ENCODE measurements at regions not wholly inside any gene's neighbourhood (a gene's known extent, or its start where the extent isn't known, plus 50 kb on each side); places are given as distances from the start of the nearest gene placed in this dataset.

- Histone ChIP-seq H3K9me3 (peaks cover 0 to 6% (median 0%) of the 10 kb centered on the region in 12 donors), H3K27ac (peak overlapping the region in 6 of 12 donors; percentile 26 to 92 (median 30)), H3K4me1 (peaks cover 0 to 34% (median 0%) of the 10 kb centered on the region in 12 donors), H3K4me3 (peak overlapping the region in 4 of 12 donors; percentile 10 to 31 (median 14)), H3K27me3 (no peaks in the 10 kb centered on the region), H3K36me3 (no peaks in the 10 kb centered on the region)
- TF ChIP-seq POLR2A (IDR thresholded peaks at IDR 0.05) (no peak), CTCF (IDR thresholded peaks at IDR 0.05) (no peak)
- WGBS, 4 donors: 68 to 79% (median 78%) methylated on average over 7 of the region's 7 CpGs
- ATAC-seq (peak; percentile 55 to 89 (median 80)), DNase-seq (peak in 4 of 5 donors; percentile 22 to 51 (median 39))
- intact Hi-C loops (cut with DNase I): no loop called here
These were observed 465.2 kb upstream of the CITED2 start for GRCh38 chr6:139839506-139840156.

GRCh38 chr6:139834232-139834631 lies 459.8 kb upstream of the CITED2 start:
- DNase-seq: no peak
- intact Hi-C loops (cut with DNase I): no loop called here
- TF ChIP-seq CTCF (IDR thresholded peaks at IDR 0.05) (no peak), POLR2A (IDR thresholded peaks at IDR 0.05) (no peak)
- Histone ChIP-seq H3K27ac (no peak overlapping the region), H3K4me1 (peaks cover 0 to 6% (median 4%) of the 10 kb centered on the region in 12 donors), H3K9me3 (peaks cover 0 to 6% (median 0%) of the 10 kb centered on the region in 12 donors), H3K36me3 (no peaks in the 10 kb centered on the region), H3K4me3 (no peak overlapping the region), H3K27me3 (no peaks in the 10 kb centered on the region)
- 54 to 85% (median 75%) methylated on average over 5 of the region's 5 CpGs for WGBS, 4 donors
- peak in 1 of 4 donors; percentile 42 for ATAC-seq

GRCh38 chr6:139833592-139833991 lies 459.1 kb upstream of the CITED2 start:
- Histone ChIP-seq H3K4me1 (peaks cover 0 to 12% (median 8%) of the 10 kb centered on the region in 12 donors), H3K27ac (no peak overlapping the region), H3K36me3 (no peaks in the 10 kb centered on the region), H3K9me3 (peaks cover 0 to under 1% (median 0%) of the 10 kb centered on the region in 12 donors), H3K4me3 (no peak overlapping the region), H3K27me3 (no peaks in the 10 kb centered on the region)
- DNase-seq (no peak), ATAC-seq (no peak)
- intact Hi-C loops (cut with DNase I): no loop called here
- no peak for TF ChIP-seq POLR2A (IDR thresholded peaks at IDR 0.05)
- TF ChIP-seq CTCF (IDR thresholded peaks at IDR 0.05): no peak
- 80 to 96% (median 90%) methylated on average over 4 of the region's 4 CpGs for whole genome bisulfite sequencing, 4 donors

GRCh38 chr6:139832493-139833305 lies 458.3 kb upstream of the CITED2 start:
- Histone ChIP-seq H3K36me3 (no peaks in the 10 kb centered on the region), H3K9me3 (no peaks in the 10 kb centered on the region), H3K27ac (no peak overlapping the region), H3K4me1 (peaks cover 0 to 14% (median 8%) of the 10 kb centered on the region in 12 donors), H3K4me3 (no peak overlapping the region), H3K27me3 (no peaks in the 10 kb centered on the region)
- TF ChIP-seq POLR2A (IDR thresholded peaks at IDR 0.05): no peak
- TF ChIP-seq CTCF (IDR thresholded peaks at IDR 0.05): no peak
- ATAC-seq: no peak
- 92 to 94% (median 94%) methylated on average over 15 of the region's 15 CpGs for WGBS, 4 donors
- intact Hi-C loops (cut with DNase I): no loop called here
- no peak for DNase-seq

Measured in heart left ventricle (tissue), 16 donors.